Esophagus muscularis mucosa (tissue), 4 donors: ENCODE measurements at regions not wholly inside any gene's neighbourhood (a gene's known extent, or its start where the extent isn't known, plus 50 kb on each side); places are given as distances from the start of the nearest gene placed in this dataset.

Experiments
- DNase-seq: peaks from one replicate; pipeline ENCODE4 v3.0.0-alpha.2; 2017; ENCODE audit errors: extremely low spot score
- H3K27ac ChIP-seq, 4 donors: fragments of 200-600 bp; sonication (generic); replicated peaks in 1 of 4; 1 replicate in 3 of 4; 2 replicates in 1 of 4; pipeline ENCODE4 v1.5.1; 2016 to 2019; ENCODE audit warnings: mild to moderate bottlenecking in 1 of 4
- H3K27me3 ChIP-seq, 4 donors: fragments of 200-600 bp; sonication (generic); one replicate each; pipeline versions ENCODE4 v1.5.1 to v1.6.0; 2016 to 2019
- H3K36me3 ChIP-seq, 4 donors: fragments of 200-600 bp; sonication (generic); one replicate each; pipeline ENCODE4 v1.5.1; 2016 to 2019
- H3K4me1 ChIP-seq, 4 donors: fragments of 200-600 bp; sonication (generic); one replicate each; pipeline ENCODE4 v1.5.1; 2016 to 2019
- H3K4me3 ChIP-seq, 4 donors: fragments of 200-600 bp; sonication (generic); 1 replicate in 2 of 4; 2 replicates in 2 of 4; pipeline ENCODE4 v1.5.1; 2016 to 2019; ENCODE audit warnings: mild to moderate bottlenecking in 4 of 4, moderate library complexity in 1 of 4
- H3K9me3 ChIP-seq, 4 donors: fragments of 200-600 bp; sonication (generic); 1 replicate in 3 of 4; 2 replicates in 1 of 4; pipeline ENCODE4 v1.5.1; 2016 to 2019
- CTCF ChIP-seq, 3 experiments: fragments of 200-600 bp in 2 of 3; fragments of 450-650 bp in 1 of 3; sonication (generic) in 2 of 3; IDR thresholded peaks; one replicate each; pipeline ENCODE4 v1.5.1; 2017 to 2019; ENCODE audit warnings: antibody characterized with exemption in 3 of 3, mild to moderate bottlenecking in 2 of 3, moderate library complexity in 1 of 3
- EP300 ChIP-seq: sonication (generic); formaldehyde crosslinking; IDR thresholded peaks from one replicate; pipeline ENCODE4 v1.6.1; 2017; ENCODE audit warnings: antibody characterized with exemption
- POLR2A ChIP-seq: fragments of 450-650 bp; IDR thresholded peaks from one replicate; pipeline ENCODE4 v1.6.1; 2017; ENCODE audit warnings: antibody characterized with exemption, moderate library complexity, mild to moderate bottlenecking, low read depth
- POLR2AphosphoS5 ChIP-seq, 2 donors: sonication (generic); formaldehyde crosslinking; IDR thresholded peaks; one replicate each; pipeline ENCODE4 v1.6.1; 2017; ENCODE audit warnings: antibody characterized with exemption in 2 of 2
- WGBS: methylation state at CpG from one replicate; pipeline ENCODE4 v1.1.5; 2018; 5-methylcytosine and 5-hydroxymethylcytosine counted together
- intact Hi-C: fragments of 100-400 bp; cut with DNase I; formaldehyde crosslinking; loops from one replicate; pipeline ENCODE4 v1.15.1; 2023

- Histone ChIP-seq H3K36me3 (no peaks in the 10 kb centered on the region), H3K4me3 (no peak overlapping the region), H3K9me3 (peaks cover 0 to 9% (median 2%) of the 10 kb centered on the region in 4 donors), H3K4me1 (peaks cover 0 to under 1% (median 0%) of the 10 kb centered on the region in 4 donors), H3K27me3 (no peaks in the 10 kb centered on the region), H3K27ac (no peak overlapping the region)
- 91% methylated on average over 7 of the region's 7 CpGs for WGBS
- TF ChIP-seq POLR2A (no peak), EP300 (no peak), POLR2AphosphoS5 (IDR thresholded peaks at IDR 0.05) (no peak), CTCF (IDR thresholded peaks at IDR 0.05) (no peak)
- intact Hi-C loops = no loop called here
- DNase-seq = peak; percentile 53
Observed at GRCh38 chr12:42767326-42767954, 177.9 kb upstream of the PRICKLE1 start.

GRCh38 chr12:42766754-42767153, 177.2 kb upstream of the PRICKLE1 start:
- WGBS = 95% methylated on average over 4 of the region's 4 CpGs
- Histone ChIP-seq H3K36me3 (no peaks in the 10 kb centered on the region), H3K9me3 (peaks cover 0 to 2% (median 0%) of the 10 kb centered on the region in 4 donors), H3K27ac (no peak overlapping the region), H3K4me1 (peaks cover 0 to 4% (median under 1%) of the 10 kb centered on the region in 4 donors), H3K4me3 (no peak overlapping the region), H3K27me3 (no peaks in the 10 kb centered on the region)
- TF ChIP-seq POLR2AphosphoS5 (IDR thresholded peaks at IDR 0.05) = no peak
- no peak for TF ChIP-seq EP300
- TF ChIP-seq POLR2A = no peak
- no peak for TF ChIP-seq CTCF (IDR thresholded peaks at IDR 0.05)
- DNase-seq = peak; percentile 47
- intact Hi-C loops = no loop called here

GRCh38 chr12:42766026-42766425, 176.5 kb upstream of the PRICKLE1 start:
- Histone ChIP-seq H3K27me3 (no peaks in the 10 kb centered on the region), H3K36me3 (no peaks in the 10 kb centered on the region), H3K9me3 (no peaks in the 10 kb centered on the region), H3K27ac (no peak overlapping the region), H3K4me3 (no peak overlapping the region), H3K4me1 (peaks cover 0 to 9% (median 4%) of the 10 kb centered on the region in 4 donors)
- DNase-seq = no peak
- intact Hi-C loops = no loop called here
- 85% methylated on average over 3 of the region's 3 CpGs for WGBS
- TF ChIP-seq CTCF (IDR thresholded peaks at IDR 0.05) (no peak), EP300 (no peak), POLR2AphosphoS5 (IDR thresholded peaks at IDR 0.05) (no peak), POLR2A (no peak)

GRCh38 chr12:42763682-42764081, 174.1 kb upstream of the PRICKLE1 start:
- WGBS = 92% methylated on average over 3 of the region's 4 CpGs
- H3K4me1 ChIP-seq = peaks cover 20 to 31% (median 22%) of the 10 kb centered on the region in 4 donors
- no peaks in the 10 kb centered on the region for H3K36me3 ChIP-seq
- TF ChIP-seq POLR2AphosphoS5 (IDR thresholded peaks at IDR 0.05) (no peak), POLR2A (no peak), EP300 (no peak), CTCF (IDR thresholded peaks at IDR 0.05) (no peak)
- no peaks in the 10 kb centered on the region for H3K27me3 ChIP-seq
- H3K9me3 ChIP-seq = no peaks in the 10 kb centered on the region
- intact Hi-C loops = no loop called here
- DNase-seq = peak; percentile 64
- H3K4me3 ChIP-seq = no peak overlapping the region
- H3K27ac ChIP-seq = no peak overlapping the region

GRCh38 chr12:42762395-42762925, 172.9 kb upstream of the PRICKLE1 start:
- no peak for DNase-seq
- Histone ChIP-seq H3K9me3 (no peaks in the 10 kb centered on the region), H3K4me3 (no peak overlapping the region), H3K27me3 (no peaks in the 10 kb centered on the region), H3K27ac (no peak overlapping the region), H3K36me3 (no peaks in the 10 kb centered on the region), H3K4me1 (peaks cover 20 to 31% (median 22%) of the 10 kb centered on the region in 4 donors)
- no peak for TF ChIP-seq EP300
- no peak for TF ChIP-seq POLR2AphosphoS5 (IDR thresholded peaks at IDR 0.05)
- no peak for TF ChIP-seq CTCF (IDR thresholded peaks at IDR 0.05)
- TF ChIP-seq POLR2A = no peak
- WGBS = 54% methylated on average over 1 of the region's 1 CpG
- intact Hi-C loops = no loop called here
